ENCODE measurements at regions not wholly inside any gene's neighbourhood (a gene's known extent, or its start where the extent isn't known, plus 50 kb on each side); places are given as distances from the start of the nearest gene placed in this dataset.

DNA sequence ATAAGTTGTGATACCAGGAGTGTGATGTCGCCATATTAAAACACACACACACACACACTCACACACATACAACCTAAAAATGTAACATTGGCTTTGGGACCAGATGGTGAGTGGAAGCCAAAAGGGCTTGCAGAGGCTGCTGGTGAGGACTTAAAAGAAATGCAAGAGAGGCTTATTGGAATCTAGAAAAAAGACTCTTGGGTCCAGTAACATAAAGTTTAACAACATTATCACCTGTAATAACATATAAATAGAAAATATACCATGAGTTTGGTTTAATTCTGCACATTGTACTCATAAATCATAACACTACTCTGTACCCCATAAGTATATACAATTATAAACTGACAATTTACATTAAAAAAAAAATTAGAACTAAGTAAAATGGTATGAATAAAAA lies 74.4 kb upstream of the MYCN start:
- Mint-ChIP-seq H3K4me1 (peaks cover 5% of the 10 kb centered on the region), H3K9me3 (peaks cover 23% of the 10 kb centered on the region), H3K27ac (no peak overlapping the region), H3K27me3 (ENCODE audit: low read depth, poor library complexity) (no peaks in the 10 kb centered on the region), H3K4me3 (no peak overlapping the region), H3K36me3 (ENCODE audit: low read depth) (peaks cover 7% of the 10 kb centered on the region)
- no peak for DNase-seq
- no peak for TF ChIP-seq CTCF (IDR thresholded peaks at IDR 0.05)

- TF ChIP-seq CTCF (IDR thresholded peaks at IDR 0.05) = no peak
- H3K27me3 Mint-ChIP-seq (ENCODE audit: low read depth, poor library complexity) = no peaks in the 10 kb centered on the region
- no peak overlapping the region for H3K27ac Mint-ChIP-seq
- peaks cover 5% of the 10 kb centered on the region for H3K4me1 Mint-ChIP-seq
- peaks cover 12% of the 10 kb centered on the region for H3K36me3 Mint-ChIP-seq (ENCODE audit: low read depth)
- H3K4me3 Mint-ChIP-seq = no peak overlapping the region
- no peak for DNase-seq
- peaks cover 30% of the 10 kb centered on the region for H3K9me3 Mint-ChIP-seq
Measured at GRCh38 chr2:15866563-15867193, 73.7 kb upstream of the MYCN start.

DNA sequence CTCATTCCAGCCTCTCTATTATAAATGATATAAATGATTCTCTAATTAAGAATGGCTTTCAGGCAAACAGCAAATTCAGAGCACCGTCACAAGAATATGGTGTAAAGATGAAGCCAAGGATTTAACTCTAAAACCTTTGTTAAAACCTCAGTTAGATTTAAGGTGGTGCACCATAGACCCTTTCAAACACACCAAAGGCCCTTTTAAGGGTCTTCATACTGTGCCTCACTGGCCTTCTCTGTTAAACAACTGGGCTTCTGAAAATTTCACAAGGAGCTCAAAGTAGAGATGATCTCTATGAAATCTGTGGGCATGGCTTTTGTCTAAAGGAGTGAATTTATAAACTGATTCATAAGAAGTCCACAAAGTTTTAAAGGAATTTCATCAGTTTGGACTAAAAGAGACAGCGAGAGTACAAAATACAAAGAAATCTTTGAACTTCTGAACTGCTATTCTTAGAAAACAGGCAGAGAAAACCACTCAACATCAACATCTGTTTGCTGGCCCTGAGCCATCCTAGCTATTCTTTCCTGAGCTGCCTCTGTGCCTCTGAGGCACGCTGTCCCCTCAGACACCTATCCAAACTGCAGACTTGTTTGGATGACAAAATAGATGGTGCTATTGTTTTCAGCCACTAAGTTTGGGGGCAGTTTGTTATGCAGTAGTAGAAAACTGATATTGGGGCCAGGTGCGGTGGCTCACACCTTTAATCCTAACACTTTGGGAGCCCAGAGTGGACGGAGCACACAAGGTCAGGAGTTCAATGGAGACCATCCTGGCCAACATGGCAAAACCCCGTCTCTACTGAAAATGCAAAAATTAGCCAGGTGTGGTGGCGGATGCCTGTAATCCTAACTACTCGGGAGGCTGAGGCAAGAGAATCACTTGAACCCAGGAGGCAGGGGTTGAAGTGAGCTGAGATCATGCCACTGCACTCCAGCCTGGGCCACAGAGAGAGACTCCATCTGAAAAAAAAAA lies 72.9 kb upstream of the MYCN start:
- Mint-ChIP-seq H3K4me3 (no peak overlapping the region), H3K36me3 (ENCODE audit: low read depth) (peaks cover 12% of the 10 kb centered on the region), H3K27ac (no peak overlapping the region), H3K27me3 (ENCODE audit: low read depth, poor library complexity) (no peaks in the 10 kb centered on the region), H3K4me1 (peaks cover 4% of the 10 kb centered on the region), H3K9me3 (peaks cover 33% of the 10 kb centered on the region)
- TF ChIP-seq CTCF (IDR thresholded peaks at IDR 0.05) = no peak
- no peak for DNase-seq

DNA sequence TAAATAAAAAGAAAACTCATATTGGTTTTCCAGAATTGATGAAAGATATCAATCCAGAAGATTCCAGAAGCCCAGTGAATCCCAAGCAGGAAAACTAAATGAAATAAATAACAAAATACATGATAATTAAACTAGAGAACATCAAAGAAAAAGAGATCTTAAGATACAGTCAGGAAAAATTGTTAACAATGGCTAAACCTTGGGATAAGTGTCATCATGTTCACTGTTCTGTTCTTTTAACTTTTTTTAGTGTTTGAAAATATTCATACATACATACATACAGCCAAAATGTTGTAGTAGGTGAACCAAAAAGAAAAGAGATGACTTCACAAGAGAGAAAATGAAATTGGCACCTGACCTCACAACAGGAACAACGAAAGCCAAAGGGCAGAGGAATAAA lies 72.2 kb upstream of the MYCN start:
- DNase-seq = no peak
- H3K4me1 Mint-ChIP-seq = no peaks in the 10 kb centered on the region
- no peak for TF ChIP-seq CTCF (IDR thresholded peaks at IDR 0.05)

DNA sequence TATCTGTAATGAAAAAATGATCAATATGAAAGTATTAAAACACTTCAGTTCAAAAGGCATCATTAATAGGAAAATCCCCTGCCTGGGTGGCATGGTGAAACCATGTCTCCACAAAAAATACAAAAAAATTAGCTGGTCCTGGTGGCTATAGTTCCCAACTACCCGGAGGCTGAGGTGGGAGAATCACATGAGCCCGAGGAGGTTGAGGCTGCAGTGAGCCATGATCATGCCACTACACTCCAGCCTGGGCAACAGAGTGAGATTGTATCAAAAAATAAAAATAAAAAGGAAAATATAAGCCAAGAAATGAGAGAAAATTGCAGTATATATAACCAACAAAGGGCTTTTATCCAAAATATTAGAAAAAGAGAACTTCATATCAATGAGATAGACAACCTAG lies 71.6 kb upstream of the MYCN start:
- H3K27me3 Mint-ChIP-seq (ENCODE audit: low read depth, poor library complexity) = no peaks in the 10 kb centered on the region
- H3K4me3 Mint-ChIP-seq = no peak overlapping the region
- peaks cover 33% of the 10 kb centered on the region for H3K9me3 Mint-ChIP-seq
- H3K4me1 Mint-ChIP-seq = no peaks in the 10 kb centered on the region
- DNase-seq = no peak
- no peak for TF ChIP-seq CTCF (IDR thresholded peaks at IDR 0.05)
- peaks cover 12% of the 10 kb centered on the region for H3K36me3 Mint-ChIP-seq (ENCODE audit: low read depth)
- H3K27ac Mint-ChIP-seq = no peak overlapping the region

More for the DNA sequence above, 72.2 kb upstream of the MYCN start:
- Mint-ChIP-seq H3K4me3 (no peak overlapping the region), H3K9me3 (peaks cover 33% of the 10 kb centered on the region), H3K27ac (no peak overlapping the region), H3K36me3 (ENCODE audit: low read depth) (peaks cover 12% of the 10 kb centered on the region), H3K27me3 (ENCODE audit: low read depth, poor library complexity) (no peaks in the 10 kb centered on the region)
